NCI-H2029 treated with DMSO at 0.1 percent for 48 hours (cell line): ENCODE measurements at regions not wholly inside any gene's neighbourhood (a gene's known extent, or its start where the extent isn't known, plus 50 kb on each side); places are given as distances from the start of the nearest gene placed in this dataset.
"Not testable (repeated sequence)": the region's sequence is repeated elsewhere in the genome, so short reads cannot be mapped to it uniquely, and the experiment has no call there.

ENCODE experiments used
- DNase-seq: peaks from one replicate; lab custom pipeline; 2025; lab: John Stamatoyannopoulos, UW

- peak; percentile 70 for DNase-seq
These were observed 64.0 kb downstream of the CCNG2 start for GRCh38 chr4:77220828-77221613.

GRCh38 chr4:77225022-77225421 lies 68.0 kb downstream of the CCNG2 start:
- DNase-seq: no peak

GRCh38 chr4:77226939-77227705 lies 70.1 kb downstream of the CCNG2 start:
- no peak for DNase-seq

GRCh38 chr4:77229433-77229832 lies 72.4 kb downstream of the CCNG2 start:
- DNase-seq: no peak

- DNase-seq: no peak
These were observed 75.6 kb downstream of the CCNG2 start for GRCh38 chr4:77232653-77233052.

GRCh38 chr4:77235289-77235854 lies 78.4 kb downstream of the CCNG2 start:
- no peak for DNase-seq

GRCh38 chr4:77236806-77237205 lies 79.8 kb downstream of the CCNG2 start:
- no peak for DNase-seq

GRCh38 chr4:77240469-77241066 lies 83.6 kb downstream of the CCNG2 start:
- DNase-seq: peak; percentile 46

GRCh38 chr4:77248805-77249204 lies 91.8 kb downstream of the CCNG2 start:
- DNase-seq: no peak

- no peak for DNase-seq
These were observed 94.7 kb downstream of the CCNG2 start for GRCh38 chr4:77251751-77252150.

- DNase-seq: no peak
These were observed 106.2 kb downstream of the CCNG2 start for GRCh38 chr4:77263247-77263646.

GRCh38 chr4:77263976-77264375 lies 107.0 kb downstream of the CCNG2 start:
- not testable (repeated sequence) for DNase-seq

- DNase-seq: no peak
These were observed 107.8 kb downstream of the CCNG2 start for GRCh38 chr4:77264826-77265225.

- DNase-seq: no peak
These were observed 111.1 kb downstream of the CCNG2 start for GRCh38 chr4:77268108-77268507.

- no peak for DNase-seq
These were observed 112.5 kb downstream of the CCNG2 start for GRCh38 chr4:77269505-77269904.

- no peak for DNase-seq
These were observed 116.4 kb downstream of the CCNG2 start for GRCh38 chr4:77273412-77273811.

GRCh38 chr4:77279114-77279513 lies 122.1 kb downstream of the CCNG2 start:
- not testable (repeated sequence) for DNase-seq

- DNase-seq: no peak
These were observed 125.3 kb downstream of the CCNG2 start for GRCh38 chr4:77282305-77282704.

- no peak for DNase-seq
These were observed 127.0 kb downstream of the CCNG2 start for GRCh38 chr4:77284036-77284435.

- DNase-seq: no peak
These were observed 129.9 kb downstream of the CCNG2 start for GRCh38 chr4:77286906-77287305.

GRCh38 chr4:77293426-77293825 lies 136.4 kb downstream of the CCNG2 start:
- no peak for DNase-seq

- not testable (repeated sequence) for DNase-seq
These were observed 144.0 kb downstream of the CCNG2 start for GRCh38 chr4:77300996-77301395.

GRCh38 chr4:77305766-77306165 lies 148.8 kb downstream of the CCNG2 start:
- no peak for DNase-seq
